NCI-H146 (cell line): ENCODE measurements at regions not wholly inside any gene's neighbourhood (a gene's known extent, or its start where the extent isn't known, plus 50 kb on each side); places are given as distances from the start of the nearest gene placed in this dataset.
A peak's percentile ranks its signal among the peaks of the same experiment; 100 is the strongest.

Source experiments
- DNase-seq: peaks from one replicate; lab custom pipeline; 2025; lab: John Stamatoyannopoulos, UW

- DNase-seq = no peak
Observed at GRCh38 chr6:128666405-128666804, 146.0 kb upstream of the PTPRK start.

DNA sequence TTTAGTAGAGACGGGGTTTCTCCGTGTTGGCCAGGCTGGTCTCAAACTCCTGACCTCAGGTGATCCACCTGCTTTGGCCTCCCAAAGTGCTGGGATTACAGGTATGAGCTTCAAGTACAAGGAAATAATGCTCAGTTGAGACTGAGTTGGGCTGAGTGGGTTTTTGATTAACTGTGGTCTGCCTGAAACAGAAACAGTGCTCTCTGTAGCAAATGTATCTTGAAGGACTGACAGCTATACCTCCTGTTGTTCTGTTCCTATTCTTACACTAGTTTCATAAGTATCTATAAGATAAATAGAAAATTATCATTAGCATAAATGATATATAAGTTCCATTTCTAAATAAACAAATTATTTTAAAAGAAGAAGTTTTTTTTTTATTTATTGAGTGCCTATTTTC is 142.8 kb upstream of the PTPRK start:
- DNase-seq = no peak

- peak; percentile 27 for DNase-seq
Observed at GRCh38 chr6:128659878-128660622, 139.7 kb upstream of the PTPRK start.

DNA sequence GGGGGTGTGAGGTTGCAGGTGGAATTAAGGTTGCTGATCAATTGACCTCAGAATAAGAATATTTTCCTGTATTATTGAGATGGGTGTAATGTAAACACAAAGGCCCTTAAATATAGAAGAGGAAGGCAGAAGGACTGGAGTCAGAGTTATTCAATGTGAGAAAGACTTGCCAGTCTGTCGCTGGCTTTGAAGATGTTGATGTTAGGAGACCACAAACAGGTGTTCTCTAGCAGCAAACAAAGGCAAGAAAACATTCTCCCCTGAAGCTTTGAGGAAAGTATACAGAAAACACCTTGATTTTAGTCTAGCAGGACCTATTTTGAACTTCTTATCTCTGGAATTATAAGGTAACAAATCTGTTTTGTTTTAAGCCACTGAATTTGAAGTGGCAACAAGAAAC is 138.9 kb upstream of the PTPRK start:
- DNase-seq = no peak

- DNase-seq = no peak
Observed at GRCh38 chr6:128657181-128657580, 136.8 kb upstream of the PTPRK start.

GRCh38 chr6:128655978-128656498 is 135.6 kb upstream of the PTPRK start:
- no peak for DNase-seq

DNA sequence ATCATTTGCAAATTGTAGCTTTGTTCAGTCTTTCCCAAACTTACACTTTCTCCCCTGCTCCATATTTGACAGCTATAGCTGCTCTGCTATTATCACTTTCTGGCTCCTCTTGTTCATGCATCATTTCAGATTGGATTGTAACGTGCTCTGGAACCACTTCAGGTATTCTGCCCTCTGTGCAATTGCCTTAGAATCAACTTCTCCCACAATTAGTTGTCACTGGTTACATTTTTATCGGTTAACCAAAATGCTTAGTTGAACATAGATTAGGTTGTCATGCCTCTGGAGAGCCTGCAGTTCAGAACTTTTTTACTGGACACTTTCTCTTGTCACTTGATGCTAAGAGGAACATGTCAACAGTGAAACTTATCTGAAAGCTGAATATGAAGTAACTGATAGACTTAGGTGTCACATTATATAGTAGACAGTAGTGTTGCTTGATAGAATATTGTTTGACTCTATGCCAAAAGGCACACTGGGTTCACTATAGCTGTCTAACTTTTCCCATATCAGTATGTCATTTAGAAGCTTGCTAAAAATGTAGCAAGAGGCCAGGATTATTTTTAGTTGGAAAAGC is 127.7 kb upstream of the PTPRK start:
- DNase-seq = no peak

DNA sequence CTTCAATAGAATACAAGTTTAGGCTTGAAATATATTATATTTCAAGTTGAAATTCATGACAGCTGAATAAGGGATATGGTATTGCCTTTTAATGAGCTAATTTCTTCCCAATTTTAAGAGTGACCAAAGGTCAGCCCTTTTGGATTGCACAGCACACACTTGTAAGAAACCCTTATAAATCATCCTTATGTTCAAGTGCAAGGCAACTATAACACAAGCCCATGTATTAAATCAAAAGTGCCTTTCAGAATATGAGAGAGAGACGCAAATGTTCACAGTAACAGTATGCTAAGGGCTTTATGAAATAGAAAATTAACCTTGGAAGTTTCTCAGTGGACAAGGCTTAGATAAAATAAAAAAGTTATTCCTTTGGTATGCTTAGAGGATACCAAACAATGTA is 121.7 kb upstream of the PTPRK start:
- DNase-seq = no peak

DNA sequence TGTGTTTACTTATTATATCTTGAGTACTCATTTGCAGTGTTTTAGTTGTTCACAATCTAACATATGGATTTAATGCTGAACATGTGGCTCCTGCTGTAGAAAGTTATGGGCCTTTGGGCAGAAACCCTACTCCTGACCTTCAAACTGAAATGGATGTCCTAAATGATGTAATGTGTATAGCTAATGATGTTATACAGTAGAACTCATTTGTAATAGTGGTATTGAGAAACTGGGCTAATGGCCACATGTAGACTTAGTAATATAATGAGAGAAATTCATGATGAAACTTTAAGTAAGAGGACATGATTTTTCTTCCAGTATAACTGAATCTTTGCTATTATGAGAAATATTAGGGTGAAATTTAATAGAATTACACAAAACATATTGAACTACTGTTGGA is 121.3 kb upstream of the PTPRK start:
- no peak for DNase-seq

GRCh38 chr6:128638817-128639216 is 118.4 kb upstream of the PTPRK start:
- no peak for DNase-seq

DNA sequence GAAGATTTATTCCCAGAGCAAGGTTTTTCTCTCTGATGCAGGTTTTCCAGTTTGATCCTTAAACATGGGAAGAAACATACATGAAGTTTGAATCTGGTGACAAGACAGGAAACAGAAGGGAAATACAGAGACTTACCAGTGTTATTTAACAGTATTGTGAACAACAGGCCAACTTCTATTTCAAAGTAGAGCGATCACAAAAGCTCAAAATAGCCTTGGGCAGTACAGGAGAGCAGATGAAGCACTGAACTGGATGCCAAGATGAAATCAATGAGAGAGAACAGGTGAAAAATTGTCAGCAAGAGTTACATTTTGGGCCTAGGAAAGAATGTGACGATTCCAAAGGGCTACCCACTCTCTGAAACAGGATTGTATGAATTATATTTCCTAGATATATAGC is 114.8 kb upstream of the PTPRK start:
- no peak for DNase-seq

- DNase-seq = peak; percentile 29
Observed at GRCh38 chr6:128632131-128632530, 111.7 kb upstream of the PTPRK start.

DNA sequence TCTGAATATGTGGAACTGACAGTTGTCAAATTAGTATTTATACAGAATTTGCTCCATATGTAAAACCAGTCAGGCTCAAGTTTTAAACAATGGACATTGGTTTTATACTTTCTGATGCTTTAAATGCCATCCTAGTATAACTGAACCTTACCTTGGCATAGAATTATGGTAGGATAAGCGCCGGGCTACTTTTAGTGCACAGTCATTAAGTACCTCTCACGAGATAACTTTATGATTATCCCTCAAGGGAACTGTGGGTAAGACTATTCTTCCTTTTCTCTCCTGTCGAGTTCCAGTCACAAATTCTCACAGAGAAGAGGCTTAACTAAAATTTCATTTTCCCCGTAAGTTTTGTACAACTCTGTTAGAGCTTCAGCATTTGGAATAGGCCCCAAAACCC is 110.6 kb upstream of the PTPRK start:
- DNase-seq = no peak

DNA sequence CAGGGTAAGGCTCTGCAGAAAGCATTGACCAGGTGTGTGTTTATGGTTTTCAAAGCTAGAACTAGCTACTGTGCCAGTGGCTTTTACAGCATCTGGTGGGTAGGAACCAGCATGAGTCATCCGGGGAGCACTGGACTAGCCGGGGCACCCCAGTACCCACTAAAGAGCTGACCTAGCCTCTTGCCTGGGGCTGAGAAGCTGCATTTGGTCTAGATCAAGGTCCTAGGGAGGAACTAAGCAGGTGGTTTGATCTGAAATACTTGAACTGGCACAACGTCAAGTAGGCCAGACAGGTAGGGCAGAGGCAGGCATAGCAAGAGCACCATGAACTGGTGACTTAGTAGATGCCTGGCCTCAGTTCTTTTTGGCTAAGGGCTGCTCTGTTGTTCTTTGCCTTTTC is 109.8 kb upstream of the PTPRK start:
- no peak for DNase-seq

DNA sequence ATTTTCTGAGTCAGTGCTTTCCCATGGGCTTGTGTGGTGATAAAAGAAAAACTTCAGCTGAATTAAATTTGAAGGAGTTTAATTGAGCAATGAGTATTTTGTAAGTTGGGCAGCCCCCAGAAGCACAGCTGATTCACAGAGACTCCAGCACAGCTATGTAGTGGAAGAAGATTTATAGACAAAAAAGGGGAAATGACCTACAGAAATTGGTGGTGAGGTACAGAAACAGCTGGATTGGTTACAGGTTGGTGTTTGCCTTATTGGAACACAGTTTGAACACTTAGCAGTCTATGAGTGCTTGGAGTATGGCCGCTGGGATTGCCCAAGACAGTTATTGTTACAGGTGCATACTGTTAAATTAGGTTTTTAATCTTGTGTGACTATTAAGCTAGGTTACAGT is 96.9 kb upstream of the PTPRK start:
- DNase-seq = no peak

DNA sequence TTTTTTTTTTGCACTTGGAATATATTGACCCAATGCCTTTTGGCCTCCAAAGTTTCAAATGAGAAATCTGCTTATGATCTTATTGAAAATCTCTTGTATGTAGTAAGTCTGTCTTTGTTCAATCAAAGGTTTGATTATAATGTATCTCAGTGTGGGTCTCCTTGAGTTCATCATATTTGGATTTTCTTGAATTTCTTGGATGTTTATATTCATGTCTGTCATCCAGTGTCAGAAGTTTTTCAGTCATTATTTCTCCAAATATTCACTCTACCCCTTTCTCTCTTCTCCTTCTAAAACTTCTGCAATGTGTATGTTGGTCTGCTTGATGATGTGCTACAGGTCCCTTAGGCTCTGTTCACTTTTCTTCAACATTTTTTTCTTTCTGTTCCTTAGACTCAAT is 95.9 kb upstream of the PTPRK start:
- no peak for DNase-seq

DNA sequence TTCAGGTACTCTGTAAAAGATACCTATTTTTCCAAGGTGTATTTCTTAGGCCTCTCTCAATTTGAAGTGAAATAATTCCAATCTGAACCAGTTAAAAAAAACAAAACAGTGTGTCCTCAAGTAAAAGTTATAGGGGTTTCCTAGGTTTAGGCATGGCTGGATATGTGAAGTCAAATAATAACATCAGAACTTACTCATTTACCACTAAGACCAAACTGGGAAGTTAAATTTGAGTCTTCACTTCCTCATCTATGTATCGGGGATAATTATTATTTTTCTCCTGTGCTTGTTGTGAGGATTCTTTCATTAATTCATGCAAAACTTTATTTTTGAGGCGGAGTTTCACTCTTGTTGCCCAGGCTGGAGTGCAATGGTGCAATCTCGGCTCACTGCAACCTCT is 86.2 kb upstream of the PTPRK start:
- no peak for DNase-seq

DNA sequence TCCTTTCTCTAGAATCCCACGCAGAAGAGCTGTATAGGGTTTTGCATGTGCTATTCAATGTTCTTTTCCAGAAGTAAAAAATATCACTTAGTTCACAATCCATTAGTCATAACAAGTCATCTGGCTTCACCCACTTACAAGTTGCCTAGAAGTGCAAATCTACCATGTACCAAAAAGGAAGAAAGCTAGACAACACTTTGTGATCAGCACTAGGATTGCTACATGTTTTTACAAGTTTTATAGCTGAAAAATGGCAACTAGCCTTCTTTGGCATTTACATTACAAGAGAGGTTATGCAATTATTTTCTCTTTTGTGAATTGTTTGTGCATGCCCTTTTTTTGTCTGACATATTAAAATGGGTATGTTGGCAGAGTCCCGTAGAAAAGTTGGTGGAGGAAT is 85.6 kb upstream of the PTPRK start:
- no peak for DNase-seq

DNA sequence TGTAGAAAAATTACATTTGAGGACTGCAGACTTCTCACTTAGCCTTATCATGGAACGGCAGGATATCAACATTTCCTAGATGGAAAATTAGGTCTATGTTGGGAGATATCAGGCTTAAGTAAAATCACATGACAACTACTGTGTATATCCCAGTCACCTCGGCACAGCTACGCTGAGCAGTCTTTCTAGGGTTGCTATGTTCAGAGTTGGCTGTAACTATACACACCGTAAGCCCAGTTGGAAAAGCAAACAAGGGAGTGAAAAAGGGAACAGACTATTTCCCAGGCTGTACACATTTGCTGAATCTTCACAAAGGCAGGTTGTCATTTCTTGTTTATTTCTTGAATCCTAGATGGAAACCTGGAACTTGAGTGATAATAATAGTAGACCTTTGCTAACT is 80.7 kb upstream of the PTPRK start:
- peak; percentile 81 for DNase-seq

- peak; percentile 92 for DNase-seq
Observed at GRCh38 chr6:128600397-128600951, 80.1 kb upstream of the PTPRK start.

DNA sequence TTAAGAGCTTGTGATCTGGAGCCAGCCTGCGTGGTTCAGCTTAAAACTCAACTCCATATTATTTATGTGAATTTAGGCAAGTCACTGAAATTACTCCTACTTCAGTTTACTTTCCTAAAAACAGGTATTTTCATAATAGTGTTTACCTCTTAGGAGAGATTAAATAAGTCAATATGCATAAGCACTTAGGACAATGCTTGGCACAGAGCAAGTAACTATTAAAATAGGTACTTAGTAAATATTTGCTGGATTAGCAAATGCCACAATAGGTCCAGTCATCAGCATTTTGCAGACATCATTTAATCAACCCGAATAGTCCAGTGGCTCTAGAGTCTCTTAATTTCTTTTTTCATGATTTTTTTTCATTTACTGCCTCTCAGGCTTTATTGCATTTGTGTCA is 78.6 kb upstream of the PTPRK start:
- peak; percentile 34 for DNase-seq

DNA sequence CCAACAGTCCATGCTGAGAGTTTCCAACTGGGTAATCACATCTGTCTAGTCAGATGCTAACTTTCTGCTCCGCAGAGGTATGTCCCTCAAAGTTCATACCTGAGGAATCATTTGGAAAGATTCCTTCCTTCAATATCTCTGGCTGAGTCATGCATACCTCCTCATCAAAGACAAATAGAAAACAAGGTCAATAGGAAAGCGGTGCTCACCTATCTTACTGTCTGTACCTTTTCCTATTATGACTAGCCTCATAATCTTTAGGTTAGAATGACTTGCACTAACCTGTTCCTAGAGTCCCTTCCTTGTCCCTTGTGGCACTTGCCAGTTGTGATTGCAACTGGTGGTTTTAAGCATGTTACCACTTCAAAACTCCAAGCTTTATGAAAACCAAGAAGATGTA is 78.2 kb upstream of the PTPRK start:
- no peak for DNase-seq

GRCh38 chr6:128597956-128598355 is 77.6 kb upstream of the PTPRK start:
- DNase-seq = no peak

DNA sequence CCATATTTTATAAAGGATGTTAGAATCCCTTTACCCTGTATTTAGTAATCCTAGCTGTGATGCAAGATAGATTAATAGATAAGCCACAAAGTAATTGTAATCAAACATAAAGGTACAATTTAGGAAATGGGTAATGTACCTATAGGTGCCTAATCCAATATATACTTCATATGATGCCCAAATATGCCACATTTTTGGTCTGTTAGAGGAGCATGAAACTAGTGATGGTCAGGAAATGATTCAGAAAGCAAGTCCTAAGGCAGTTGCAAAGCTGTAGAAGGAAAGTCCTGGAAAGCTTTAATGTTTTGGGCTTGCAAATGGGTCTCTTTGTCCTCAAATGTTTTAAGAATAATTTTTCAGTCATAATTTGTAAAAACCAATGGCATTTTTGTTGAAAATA is 76.6 kb upstream of the PTPRK start:
- DNase-seq = no peak
